ENCODE measurements at regions not wholly inside any gene's neighbourhood (a gene's known extent, or its start where the extent isn't known, plus 50 kb on each side); places are given as distances from the start of the nearest gene placed in this dataset.

- Histone ChIP-seq H3K79me2 (ENCODE audit: insufficient read depth, low read length) (no peaks in the 10 kb centered on the region), H3K4me3 (ENCODE audit: insufficient read depth, low read length) (no peak overlapping the region), H3K4me1 (ENCODE audit: insufficient read depth, low read length) (no peaks in the 10 kb centered on the region), H3K9me3 (ENCODE audit: low read depth, low read length) (peaks cover 2% of the 10 kb centered on the region), H4K20me1 (ENCODE audit: insufficient read depth, low read length) (no peaks in the 10 kb centered on the region), H2AFZ (ENCODE audit: low read length) (no peak overlapping the region), H3K36me3 (ENCODE audit: insufficient read depth, low read length) (no peaks in the 10 kb centered on the region), H3K27me3 (ENCODE audit: insufficient read depth, low read length) (no peaks in the 10 kb centered on the region), H3K27ac (ENCODE audit: low read depth, low read length) (no peak overlapping the region), H3K4me2 (ENCODE audit: insufficient read depth, low read length) (no peak overlapping the region)
- no peak for TF ChIP-seq CTCF (IDR thresholded peaks at IDR 0.05; ENCODE audit: extremely low read depth, low read depth, low read length)
- no peak for DNase-seq (ENCODE audit: insufficient read length, low spot score, missing footprints)
These were observed 279.3 kb downstream of the TEX29 start for GRCh38 chr13:111599791-111600190.

DNA sequence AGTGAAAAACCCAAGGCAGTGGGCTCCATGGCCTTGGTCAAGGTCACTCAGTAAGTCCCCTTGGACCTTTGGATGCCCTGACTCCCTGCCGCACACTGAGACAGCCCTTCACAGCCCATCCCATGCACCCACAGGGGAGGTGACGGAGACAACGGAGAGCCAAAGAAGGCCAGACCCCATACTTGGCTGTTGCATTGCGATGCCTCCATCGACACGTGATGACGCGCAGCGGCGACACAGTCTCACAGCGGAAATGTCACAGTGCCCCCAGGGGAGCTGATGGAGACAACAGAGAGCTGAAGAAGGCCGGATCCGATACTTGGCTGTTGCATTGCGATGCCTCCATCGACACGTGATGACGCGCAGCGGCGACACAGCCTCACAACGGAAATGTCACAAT, 282.4 kb downstream of the TEX29 start:
- no peak for DNase-seq (ENCODE audit: insufficient read length, low spot score, missing footprints)
- TF ChIP-seq CTCF (IDR thresholded peaks at IDR 0.05; ENCODE audit: extremely low read depth, low read depth, low read length) = no peak
- Histone ChIP-seq H4K20me1 (ENCODE audit: insufficient read depth, low read length) (no peaks in the 10 kb centered on the region), H3K9me3 (ENCODE audit: low read depth, low read length) (peaks cover 2% of the 10 kb centered on the region), H3K27me3 (ENCODE audit: insufficient read depth, low read length) (no peaks in the 10 kb centered on the region), H3K4me1 (ENCODE audit: insufficient read depth, low read length) (no peaks in the 10 kb centered on the region), H3K4me3 (ENCODE audit: insufficient read depth, low read length) (no peak overlapping the region), H3K27ac (ENCODE audit: low read depth, low read length) (no peak overlapping the region), H2AFZ (ENCODE audit: low read length) (no peak overlapping the region), H3K4me2 (ENCODE audit: insufficient read depth, low read length) (no peak overlapping the region), H3K36me3 (ENCODE audit: insufficient read depth, low read length) (no peaks in the 10 kb centered on the region), H3K79me2 (ENCODE audit: insufficient read depth, low read length) (no peaks in the 10 kb centered on the region)

DNA sequence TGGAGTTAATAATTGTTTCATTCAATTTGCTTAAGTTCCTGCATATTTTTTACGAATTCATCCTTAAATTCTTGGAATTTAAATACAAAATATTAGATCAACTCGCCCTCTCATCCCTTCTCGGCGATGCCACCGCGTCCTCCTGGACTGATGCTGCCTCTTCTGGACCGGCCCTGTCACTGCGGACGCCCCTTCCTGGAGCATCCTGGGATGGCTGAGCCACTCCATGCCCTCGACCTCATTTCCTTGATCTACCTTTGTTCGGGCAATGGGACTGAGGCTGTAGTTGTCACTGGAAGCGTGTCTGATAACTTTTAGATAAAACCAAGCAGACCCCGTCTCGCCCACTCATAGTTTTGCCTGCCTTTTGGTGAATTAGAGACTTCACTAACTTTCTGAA, 283.7 kb downstream of the TEX29 start:
- Histone ChIP-seq H3K27ac (ENCODE audit: low read depth, low read length) (no peak overlapping the region), H4K20me1 (ENCODE audit: insufficient read depth, low read length) (no peaks in the 10 kb centered on the region), H2AFZ (ENCODE audit: low read length) (no peak overlapping the region), H3K4me3 (ENCODE audit: insufficient read depth, low read length) (no peak overlapping the region), H3K27me3 (ENCODE audit: insufficient read depth, low read length) (no peaks in the 10 kb centered on the region), H3K4me2 (ENCODE audit: insufficient read depth, low read length) (no peak overlapping the region), H3K9me3 (ENCODE audit: low read depth, low read length) (peaks cover 2% of the 10 kb centered on the region), H3K4me1 (ENCODE audit: insufficient read depth, low read length) (no peaks in the 10 kb centered on the region), H3K79me2 (ENCODE audit: insufficient read depth, low read length) (no peaks in the 10 kb centered on the region), H3K36me3 (ENCODE audit: insufficient read depth, low read length) (no peaks in the 10 kb centered on the region)
- DNase-seq (ENCODE audit: insufficient read length, low spot score, missing footprints) = no peak
- no peak for TF ChIP-seq CTCF (IDR thresholded peaks at IDR 0.05; ENCODE audit: extremely low read depth, low read depth, low read length)

DNA sequence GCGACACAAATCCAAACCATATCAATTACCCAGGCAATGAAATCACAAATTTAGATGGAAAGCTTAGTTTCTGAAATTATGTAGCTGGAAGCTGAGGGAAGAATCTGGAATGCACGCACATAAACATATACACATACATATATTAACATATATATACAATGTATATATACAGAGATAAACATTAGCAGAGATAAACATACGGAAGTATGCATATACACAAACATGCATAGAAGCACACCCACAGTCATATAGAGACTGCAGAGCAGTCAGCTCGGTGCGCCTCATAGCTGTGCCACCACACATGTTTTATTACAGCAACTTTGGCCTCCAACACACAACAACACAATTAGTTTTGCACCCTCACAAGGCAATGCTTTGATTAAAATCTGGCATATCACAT, 288.1 kb downstream of the TEX29 start:
- Histone ChIP-seq H3K4me2 (ENCODE audit: insufficient read depth, low read length) (no peak overlapping the region), H4K20me1 (ENCODE audit: insufficient read depth, low read length) (no peaks in the 10 kb centered on the region), H3K4me1 (ENCODE audit: insufficient read depth, low read length) (no peaks in the 10 kb centered on the region), H3K4me3 (ENCODE audit: insufficient read depth, low read length) (no peak overlapping the region), H2AFZ (ENCODE audit: low read length) (no peak overlapping the region), H3K27me3 (ENCODE audit: insufficient read depth, low read length) (no peaks in the 10 kb centered on the region), H3K79me2 (ENCODE audit: insufficient read depth, low read length) (no peaks in the 10 kb centered on the region), H3K27ac (ENCODE audit: low read depth, low read length) (no peak overlapping the region), H3K9me3 (ENCODE audit: low read depth, low read length) (no peaks in the 10 kb centered on the region), H3K36me3 (ENCODE audit: insufficient read depth, low read length) (no peaks in the 10 kb centered on the region)
- no peak for DNase-seq (ENCODE audit: insufficient read length, low spot score, missing footprints)
- no peak for TF ChIP-seq CTCF (IDR thresholded peaks at IDR 0.05; ENCODE audit: extremely low read depth, low read depth, low read length)
